Left forelimb (tissue), 1 donor: ENCODE measurements at regions not wholly inside any gene's neighbourhood (a gene's known extent, or its start where the extent isn't known, plus 50 kb on each side); places are given as distances from the start of the nearest gene placed in this dataset.

Source experiments
- DNase-seq: peaks from one replicate; pipeline ENCODE4 v3.0.0-alpha.2; 2018; ENCODE audit warnings: low spot score

DNA sequence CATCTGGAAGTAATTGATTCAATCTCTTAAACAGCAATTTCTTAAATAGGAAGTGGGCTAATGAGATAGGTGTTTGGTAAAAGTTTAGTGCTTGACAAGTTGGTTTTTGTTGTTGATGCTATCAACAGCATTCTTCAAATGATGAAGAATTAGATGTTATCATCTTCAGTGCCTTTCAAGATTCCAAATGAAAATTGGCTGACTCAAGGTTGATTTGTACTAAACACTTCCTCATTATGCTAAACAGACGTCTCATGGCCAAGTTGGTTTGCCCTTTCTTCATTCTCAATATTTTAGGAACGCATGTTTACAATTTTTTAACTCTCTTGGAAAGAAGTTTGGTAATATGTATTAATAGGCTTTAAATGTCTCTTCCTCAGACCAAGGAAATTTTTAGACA is 86.0 kb downstream of the MID1IP1 start:
- DNase-seq: no peak

DNA sequence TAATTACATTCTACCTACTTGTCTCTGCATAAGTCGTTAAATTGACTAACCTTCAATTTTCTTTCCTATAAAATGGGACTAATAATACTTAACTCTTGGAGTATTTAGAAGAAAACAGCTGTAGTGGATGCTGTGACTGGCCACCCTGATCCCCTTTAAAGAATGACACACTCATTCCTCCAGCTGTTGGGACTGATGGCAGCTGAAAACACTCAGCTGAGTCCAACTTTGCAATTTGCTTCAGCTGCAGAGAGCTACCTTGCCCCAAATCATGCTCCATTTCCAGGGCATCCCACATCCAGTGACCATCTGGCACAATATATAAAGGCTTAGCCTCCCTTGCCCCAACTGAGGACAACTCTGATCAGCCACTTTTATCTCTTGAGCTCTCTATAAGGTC is 89.1 kb downstream of the MID1IP1 start:
- no peak for DNase-seq

DNA sequence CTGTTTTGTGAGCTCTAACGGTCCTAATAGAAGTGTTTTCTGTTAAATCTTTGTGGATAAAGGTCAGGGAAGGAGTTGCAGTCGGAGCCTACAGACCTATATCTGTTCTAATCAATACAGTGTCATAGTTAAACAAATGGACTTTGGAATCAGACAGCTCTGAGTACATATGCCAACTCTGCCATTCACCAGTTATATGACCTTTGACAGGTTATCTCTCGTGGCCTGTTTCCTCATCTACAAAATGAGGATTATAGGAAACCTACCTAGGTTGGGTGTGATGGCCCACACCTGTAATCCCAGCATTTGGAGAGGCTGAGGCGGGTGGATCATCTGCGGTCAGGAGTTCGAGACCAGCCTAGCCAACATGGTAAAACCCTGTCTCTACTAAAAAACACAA is 89.7 kb downstream of the MID1IP1 start:
- DNase-seq: no peak

DNA sequence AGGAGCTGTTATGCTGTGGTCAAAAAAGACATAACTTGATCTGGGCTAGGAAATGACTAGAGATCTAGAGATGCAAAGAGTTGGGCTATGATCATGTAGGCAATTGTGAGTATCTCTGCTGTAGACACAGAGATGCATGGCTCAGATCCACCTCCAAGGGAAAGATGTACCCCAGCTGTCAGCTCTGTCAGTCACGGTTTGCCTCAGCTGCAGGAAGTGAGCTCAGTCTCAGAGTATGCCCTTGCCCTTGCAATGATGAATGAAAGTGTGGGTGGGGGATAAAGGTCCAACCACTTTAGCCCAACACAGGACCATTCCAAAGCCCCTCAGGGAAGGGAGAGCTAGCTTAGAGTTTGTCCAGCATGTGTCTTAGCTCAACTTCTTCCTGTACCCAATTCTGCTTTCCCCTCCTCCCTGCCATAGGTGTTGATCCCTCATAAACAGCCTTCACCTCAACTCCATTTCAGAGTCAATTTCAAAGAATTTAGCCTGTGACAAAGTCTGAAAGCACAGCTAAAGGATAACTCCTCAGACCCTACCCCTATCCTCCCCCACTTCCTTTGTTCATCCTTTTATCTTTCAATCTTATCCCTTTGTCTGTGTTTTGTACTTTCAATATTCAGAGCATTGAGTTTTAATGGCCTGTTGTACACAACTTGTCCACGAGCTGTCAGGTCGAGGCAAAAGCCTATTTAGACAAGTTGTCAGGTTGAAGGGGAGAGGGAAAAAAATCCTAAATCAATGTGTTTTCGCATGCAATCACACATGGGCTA is 90.6 kb downstream of the MID1IP1 start:
- DNase-seq: no peak

DNA sequence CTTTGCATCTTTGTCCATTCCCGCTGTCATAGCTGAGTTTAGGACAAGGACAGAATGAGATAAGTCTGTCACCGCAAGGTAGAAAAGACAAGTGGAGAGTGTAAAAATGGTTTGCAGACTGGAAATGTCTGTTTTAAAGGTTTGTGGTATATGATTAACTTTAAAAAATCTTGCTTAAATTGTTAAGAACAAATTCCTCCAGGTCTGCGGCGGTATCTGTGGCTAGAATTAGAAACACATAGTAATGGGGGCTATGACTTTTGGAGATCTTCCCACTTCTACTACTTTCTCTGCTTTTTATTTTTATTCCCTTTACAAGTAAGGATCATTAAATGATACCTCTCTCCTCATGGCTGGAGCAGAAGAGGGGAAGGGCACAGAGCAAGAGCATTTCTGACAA is 92.2 kb downstream of the MID1IP1 start:
- DNase-seq: no peak

DNA sequence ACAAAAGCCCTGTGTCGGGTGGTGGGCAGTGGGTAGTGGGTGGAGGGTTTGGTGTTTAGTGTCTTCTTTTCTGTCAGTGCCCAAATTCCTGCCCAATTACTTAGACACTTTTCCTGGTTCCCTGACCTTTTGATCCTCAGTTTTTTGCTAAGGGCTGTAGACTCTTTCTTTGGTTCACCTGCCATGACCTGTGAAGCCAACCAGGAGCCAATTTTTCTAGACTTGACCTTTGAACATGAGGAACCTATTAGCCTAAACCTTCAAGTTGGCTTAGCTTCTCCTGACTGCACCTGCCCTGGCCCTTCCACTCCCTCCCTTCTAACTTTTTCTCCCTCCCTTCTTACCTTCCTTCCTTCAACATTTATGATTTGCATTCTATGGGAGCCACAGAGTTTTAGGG is 94.5 kb downstream of the MID1IP1 start:
- DNase-seq: no peak

DNA sequence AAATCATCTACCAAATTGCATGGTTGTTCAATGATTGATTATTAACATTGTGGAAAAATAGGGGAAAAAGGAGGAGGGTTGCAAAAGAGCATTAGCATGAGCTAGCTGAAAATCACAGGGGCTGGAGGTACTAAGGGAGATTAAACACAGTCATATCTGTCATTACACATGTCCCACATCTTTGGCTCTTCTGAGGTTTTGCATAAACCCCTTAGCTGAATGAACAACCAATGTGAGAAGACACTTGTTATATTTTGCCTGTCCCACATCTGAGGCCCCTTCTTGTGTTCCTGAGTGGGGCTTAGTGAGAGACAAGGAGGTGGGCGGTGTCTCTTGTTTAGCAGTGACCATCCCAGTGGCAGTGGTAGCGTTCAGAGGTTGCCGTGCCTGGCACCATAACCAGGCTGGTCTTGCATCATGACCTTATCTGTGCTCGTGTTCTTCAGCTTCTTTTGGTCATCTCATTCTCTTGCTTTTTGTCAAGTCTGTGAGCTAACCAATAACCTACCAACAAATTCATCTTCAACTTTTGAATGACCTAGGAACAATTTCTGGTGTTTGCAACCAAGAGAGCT is 95.6 kb downstream of the MID1IP1 start:
- DNase-seq: no peak

DNA sequence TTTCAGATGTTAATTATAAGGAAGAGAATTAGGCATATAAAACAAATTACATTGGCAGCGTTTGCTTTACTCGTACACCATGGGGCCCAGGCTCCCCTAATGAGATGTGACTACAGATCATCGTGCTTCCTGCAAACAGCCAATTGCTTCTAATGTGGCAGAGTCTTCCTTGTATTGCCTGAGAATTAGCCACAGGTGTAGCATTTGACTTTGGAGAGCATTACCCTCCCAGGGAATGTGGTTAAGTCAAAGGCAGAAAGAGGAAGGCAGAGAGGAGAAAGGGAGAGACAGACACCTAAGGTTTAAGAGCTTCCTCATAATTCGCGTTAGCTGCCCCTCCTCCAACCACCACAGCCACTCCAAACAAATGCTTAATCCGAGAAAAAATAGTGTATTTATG is 97.0 kb downstream of the MID1IP1 start:
- no peak for DNase-seq

DNA sequence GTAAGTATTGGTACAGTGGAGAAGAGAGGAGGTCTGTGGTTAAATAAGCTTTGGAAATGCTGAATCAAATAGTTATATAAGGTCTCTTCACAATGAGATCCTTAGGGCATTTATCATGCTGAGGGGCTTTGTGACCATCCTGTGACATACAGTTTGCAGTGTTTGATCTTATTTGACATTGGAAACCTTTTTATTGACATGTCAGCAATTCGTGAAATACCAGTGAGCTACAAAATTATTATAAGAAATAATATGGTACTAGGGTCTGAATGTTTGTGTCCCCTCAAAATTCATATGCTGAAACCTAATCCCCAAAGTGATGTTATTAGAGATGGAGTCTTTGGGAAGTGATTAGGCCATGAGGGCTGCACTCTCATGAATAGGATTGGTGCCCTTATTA is 98.4 kb downstream of the MID1IP1 start:
- DNase-seq: no peak

DNA sequence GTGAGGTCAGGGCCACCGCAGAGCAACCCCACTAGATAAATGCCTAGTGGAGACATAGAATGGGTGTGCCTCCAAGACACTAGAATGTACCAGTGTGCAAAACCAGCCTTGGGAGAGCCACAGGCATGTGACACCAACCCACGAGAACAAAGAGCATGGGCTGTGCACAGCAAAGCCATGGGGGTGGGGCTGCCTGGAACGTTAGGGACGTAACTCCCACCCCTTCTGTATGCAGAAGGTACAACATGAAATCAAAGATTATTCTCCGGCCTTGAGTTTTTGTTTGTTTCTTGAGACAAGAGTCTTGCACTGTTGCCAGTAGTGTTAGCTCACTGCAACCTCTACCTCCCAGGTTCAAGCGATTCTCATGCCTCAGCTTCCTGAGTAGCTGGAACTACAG is 99.5 kb downstream of the MID1IP1 start:
- no peak for DNase-seq

DNA sequence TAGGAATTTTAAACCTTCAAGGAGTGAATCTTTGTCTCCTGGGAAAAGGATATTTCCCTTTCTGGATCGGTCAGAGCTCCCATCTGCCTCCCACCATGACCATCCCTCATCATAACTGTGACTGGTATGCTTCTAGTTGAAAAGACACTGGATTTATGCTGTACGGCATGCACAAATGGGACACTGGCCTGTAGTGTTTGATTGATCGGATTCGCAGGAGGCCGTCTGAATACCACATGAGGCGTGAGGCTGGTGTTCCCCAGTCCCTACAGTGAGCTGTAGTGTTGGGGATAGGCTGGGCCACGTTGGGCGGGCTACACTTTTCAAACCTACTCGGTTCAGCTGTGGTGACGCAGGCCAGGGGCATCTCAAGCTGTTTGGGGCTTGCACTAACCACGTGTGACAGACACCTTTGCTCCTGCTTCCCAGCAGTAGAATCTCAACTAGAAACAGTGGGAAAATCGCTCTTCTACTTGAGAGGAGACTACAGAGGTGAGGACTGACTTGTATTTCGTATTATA is 101.8 kb downstream of the MID1IP1 start:
- DNase-seq: no peak

DNA sequence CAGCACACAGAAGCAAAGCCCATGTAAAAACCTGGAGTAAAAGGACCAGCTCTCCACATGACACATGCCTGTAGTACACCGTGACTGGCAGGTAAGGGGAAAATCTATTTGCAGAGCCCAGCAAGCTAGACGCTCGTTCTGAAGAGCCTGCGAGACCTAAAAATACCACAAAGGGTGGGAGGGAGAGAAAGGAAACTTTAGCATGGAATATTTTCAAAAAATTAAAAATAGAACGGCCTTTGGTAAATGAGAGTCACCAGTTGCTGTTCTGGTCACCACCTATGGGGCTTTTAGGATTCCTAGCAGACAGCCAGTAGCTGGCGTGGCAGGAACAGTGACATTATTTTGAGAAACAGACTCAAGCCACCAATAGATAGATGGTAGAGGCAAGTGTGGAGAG is 115.5 kb downstream of the MID1IP1 start:
- DNase-seq: no peak

DNA sequence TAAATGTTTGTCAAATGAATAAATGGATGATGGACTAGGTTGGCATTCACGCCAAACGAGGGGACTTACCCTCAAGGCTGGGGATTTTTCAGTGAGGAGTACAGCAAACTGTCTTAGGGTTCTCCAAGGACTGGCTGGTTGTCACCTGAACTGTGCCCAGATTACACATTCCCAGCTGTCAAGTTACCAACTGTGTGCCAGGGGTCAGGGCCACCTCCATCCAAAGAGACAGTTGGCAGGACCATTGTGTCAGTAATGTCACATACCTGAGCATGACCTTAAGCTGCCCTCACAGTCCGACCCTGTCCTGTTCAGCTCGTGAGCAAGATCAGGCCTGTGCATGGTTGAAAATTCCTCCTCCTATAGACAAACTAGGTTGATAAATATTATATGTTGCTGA is 116.7 kb downstream of the MID1IP1 start:
- DNase-seq: no peak

DNA sequence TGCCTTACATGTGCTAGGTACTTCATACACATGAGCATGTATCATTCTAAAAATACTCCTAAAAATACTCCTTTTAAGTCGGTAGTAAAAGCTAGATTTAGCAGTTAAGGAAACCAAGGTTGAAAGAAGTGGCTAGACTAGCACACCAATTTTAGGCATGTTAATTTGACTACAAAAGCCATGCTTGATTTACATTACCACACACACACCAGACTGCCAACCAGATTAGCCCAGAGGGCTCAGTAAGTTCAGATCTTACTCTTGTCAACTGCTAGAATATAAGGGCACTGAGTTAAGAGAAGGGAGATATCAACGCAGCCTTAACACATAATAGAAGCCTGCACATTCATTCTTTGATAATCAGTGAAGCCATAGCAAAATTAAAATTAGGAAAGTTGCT is 117.9 kb downstream of the MID1IP1 start:
- no peak for DNase-seq

DNA sequence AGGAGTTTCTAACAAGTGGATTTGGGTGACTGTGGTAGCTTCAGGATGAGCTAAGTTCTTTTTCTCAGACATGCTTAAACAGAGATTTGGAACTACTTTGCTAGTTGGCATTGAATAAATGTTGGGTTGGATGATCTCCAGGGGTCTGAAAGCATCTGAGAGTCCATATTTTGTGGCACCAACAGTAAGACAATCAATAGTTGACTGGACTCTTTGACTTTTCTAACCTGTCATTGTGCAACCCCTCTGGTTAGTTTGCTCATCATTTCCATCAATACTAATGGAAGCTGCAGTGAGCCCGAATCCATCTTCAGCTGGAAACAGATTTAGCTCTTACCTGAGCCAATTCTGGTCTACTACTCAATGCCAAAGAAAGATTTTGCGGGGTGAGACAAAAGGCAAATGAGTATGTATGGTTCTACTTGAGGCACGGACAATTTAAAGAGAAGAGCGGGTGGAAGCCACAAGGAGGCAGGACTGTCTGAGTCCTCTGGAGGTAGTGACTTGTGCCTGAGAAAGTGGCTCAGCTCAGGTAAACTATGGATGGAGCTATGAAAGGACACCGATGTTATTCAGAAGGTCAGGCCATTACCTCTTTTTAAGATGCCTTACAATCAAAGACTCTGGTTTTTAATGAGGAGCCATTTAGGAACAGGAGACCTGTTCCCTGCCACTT is 118.7 kb downstream of the MID1IP1 start:
- no peak for DNase-seq

DNA sequence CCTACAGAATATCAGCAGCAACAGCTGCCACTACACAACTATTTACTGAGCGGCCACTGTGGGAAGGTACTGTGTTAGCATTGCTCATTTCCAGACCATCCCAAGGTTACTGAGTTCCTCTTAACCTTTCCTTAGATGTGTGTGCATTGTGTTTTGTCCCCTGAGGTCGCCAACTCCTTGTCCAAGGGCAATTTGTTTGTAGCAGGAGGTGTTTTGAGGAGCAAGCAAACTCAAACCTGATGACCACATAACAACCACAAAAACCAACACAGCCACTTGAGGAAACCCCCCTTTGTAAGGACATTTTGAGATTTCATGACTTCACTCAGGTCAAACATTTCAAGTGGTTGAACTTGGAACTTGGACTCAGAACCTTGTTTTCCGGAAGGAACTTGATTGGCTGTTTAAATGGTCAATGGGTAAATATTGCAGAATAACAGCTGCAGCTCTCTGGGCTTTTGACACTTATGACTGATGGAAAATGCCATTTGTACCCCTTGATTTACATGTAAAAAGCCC is 122.3 kb downstream of the MID1IP1 start:
- no peak for DNase-seq

DNA sequence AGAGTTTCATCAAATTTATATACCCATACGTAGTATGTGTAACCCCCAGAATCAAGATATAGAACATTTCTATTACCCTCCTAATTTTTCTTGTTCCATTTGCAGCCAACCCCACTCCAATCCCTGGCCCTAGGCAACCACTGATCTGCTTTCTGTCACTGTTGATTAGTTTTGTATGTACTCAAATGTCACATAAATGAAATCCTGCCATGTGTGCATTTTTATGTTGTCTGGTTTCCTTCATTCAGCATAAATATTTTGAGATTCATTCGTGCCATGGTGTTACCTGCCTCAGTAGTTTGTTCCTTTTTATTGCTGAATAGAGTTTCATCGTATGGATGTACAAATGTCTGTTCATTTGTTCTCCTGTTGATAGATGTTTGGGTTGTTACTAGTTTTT is 126.3 kb downstream of the MID1IP1 start:
- DNase-seq: no peak

DNA sequence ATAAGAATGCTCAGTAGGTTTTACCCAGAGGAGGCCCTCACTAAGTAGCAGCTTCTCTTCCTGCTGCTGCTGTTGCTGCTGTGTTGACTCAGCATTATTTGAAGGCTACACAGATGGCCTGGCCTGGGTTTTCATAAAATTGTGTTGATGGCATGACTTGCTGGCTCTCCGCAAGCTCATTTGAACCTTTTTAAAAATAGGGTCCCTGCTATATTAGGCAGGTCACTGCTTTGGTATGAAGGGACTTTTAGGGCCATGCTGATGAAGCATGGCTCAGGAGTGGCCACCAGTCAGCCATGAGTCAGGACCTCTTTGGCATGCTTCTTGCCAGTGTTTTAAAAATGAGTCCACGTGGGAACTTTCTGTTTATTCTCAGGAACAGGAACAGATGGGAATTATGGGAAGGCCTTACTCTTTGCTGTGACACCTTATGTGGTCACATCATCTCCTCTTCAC is 128.7 kb downstream of the MID1IP1 start:
- no peak for DNase-seq

DNA sequence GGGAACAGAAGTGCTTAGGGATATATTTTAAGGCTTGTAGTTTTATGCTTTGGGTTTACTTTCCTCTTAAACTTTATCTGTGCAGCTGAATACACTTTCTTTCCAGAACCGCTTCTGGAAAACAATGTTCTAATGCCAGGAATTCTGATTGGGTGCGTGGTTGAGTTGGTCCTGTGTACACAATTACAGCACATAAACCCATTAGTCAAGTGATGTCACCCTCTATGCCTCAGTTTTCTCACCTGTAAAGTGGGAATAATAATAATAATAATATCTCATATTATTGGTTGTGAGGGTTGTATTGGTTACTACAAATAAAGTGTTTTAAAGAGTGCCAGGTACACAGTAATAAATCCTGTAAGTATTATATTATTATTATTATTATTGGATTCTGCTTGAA is 129.2 kb downstream of the MID1IP1 start:
- no peak for DNase-seq

DNA sequence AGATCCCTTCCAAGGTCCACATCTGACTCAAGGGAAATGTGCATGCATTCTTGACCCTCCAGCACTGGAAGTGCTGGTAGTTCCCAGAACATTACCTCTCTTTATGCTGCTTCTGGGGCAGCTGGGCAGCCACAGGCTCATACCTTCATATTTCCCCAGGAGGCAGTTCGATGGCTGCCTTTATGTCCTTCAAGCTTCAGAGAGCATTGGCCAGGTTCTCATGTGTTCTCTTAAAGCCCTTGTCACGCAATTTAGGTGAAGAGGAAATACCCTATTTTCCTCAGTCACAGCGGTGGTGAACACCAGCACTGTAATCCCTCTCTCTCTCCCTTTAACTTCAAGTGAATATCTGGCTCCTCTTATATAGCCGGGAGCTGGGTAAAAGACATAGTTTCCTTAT is 134.3 kb downstream of the MID1IP1 start:
- no peak for DNase-seq

DNA sequence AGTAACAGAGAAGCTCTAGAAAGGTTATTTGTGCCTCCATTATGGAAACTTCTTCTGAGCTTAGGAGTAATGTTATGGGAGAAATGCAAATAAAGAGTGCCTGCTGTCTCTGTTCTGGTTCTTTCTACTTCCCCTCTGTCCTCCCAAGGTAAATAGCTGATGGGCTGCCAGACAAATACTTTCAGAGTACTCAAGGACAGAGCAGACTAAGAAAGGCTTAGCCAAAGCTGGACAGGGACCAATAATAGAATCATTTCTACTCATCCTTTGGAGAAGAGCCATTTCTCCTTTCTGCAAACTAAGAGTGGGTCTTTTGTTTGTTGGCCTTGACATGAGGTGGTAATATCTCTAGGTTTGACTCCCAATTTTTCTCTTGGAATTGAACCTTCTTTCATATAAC is 136.1 kb downstream of the MID1IP1 start:
- no peak for DNase-seq

DNA sequence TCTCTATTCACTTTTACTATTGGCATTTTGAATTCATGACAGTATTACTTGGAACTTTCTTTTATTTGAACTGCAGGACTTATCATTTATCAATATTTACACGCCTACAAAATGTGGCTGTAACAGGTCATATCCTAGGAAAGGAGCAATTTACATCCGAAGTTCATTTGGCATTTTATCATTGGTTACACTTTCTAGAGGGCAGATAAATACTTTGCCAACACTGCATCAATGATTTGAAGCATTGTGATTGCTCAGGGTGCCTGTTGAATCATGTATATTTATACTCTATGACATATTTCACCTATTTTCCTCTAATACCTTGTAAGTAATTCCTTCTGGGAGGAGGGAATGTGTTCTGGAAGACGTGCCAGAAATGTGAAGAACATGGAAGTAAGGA is 136.7 kb downstream of the MID1IP1 start:
- no peak for DNase-seq

DNA sequence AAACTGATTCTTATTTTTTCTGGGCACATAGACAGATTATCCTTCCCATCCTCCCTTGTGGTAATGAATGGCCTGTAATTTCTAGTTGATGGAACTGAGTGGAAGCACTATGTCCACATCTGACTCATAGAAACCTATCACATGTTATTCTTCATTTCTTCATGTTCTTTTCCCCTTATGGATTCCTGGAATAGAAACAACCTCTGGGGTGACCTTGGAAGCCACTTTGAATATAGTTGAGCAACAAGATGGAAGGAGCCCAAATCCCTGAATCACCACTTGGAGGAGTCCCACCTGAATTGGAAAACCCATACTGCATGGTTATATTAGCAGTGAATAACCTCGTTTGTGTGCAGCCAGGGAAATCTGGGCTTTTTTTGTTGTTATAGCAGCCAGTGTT is 137.8 kb downstream of the MID1IP1 start:
- DNase-seq: no peak
